HFFc6 (cell line): ENCODE measurements at regions not wholly inside any gene's neighbourhood (a gene's known extent, or its start where the extent isn't known, plus 50 kb on each side); places are given as distances from the start of the nearest gene placed in this dataset.

Source experiments
- DNase-seq: peaks from one replicate; pipeline ENCODE4 v3.0.0-alpha.2; 2018
- H3K27ac Mint-ChIP-seq: 2 replicates; pipeline ENCODE4 v1.8.0; 2020; ENCODE audit warnings: mild to moderate bottlenecking, mixed read lengths
- H3K27me3 Mint-ChIP-seq: 2 replicates; pipeline ENCODE4 v1.8.0; 2021; ENCODE audit warnings: mild to moderate bottlenecking, moderate library complexity, mixed read lengths; ENCODE audit not compliant: insufficient read depth
- H3K36me3 Mint-ChIP-seq: 2 replicates; pipeline ENCODE4 v1.8.0; 2021; ENCODE audit warnings: low read depth, mixed read lengths
- H3K4me1 Mint-ChIP-seq: 2 replicates; pipeline ENCODE4 v1.8.0; 2020; ENCODE audit warnings: low read depth, mixed read lengths
- H3K4me3 Mint-ChIP-seq: 2 replicates; pipeline ENCODE4 v1.8.0; 2020; ENCODE audit warnings: mild to moderate bottlenecking, moderate library complexity, mixed read lengths
- H3K9me3 Mint-ChIP-seq: 2 replicates; pipeline ENCODE4 v1.8.0; 2020; ENCODE audit warnings: mild to moderate bottlenecking, mixed read lengths
- TF ChIP-seq, protein P1 (sequence below): fragments of 200-600 bp; sonication (generic); IDR thresholded peaks from 2 replicates; pipeline ENCODE4 v1.5.0; 2021; ENCODE audit warnings: antibody characterized with exemption, mild to moderate bottlenecking

DNA sequence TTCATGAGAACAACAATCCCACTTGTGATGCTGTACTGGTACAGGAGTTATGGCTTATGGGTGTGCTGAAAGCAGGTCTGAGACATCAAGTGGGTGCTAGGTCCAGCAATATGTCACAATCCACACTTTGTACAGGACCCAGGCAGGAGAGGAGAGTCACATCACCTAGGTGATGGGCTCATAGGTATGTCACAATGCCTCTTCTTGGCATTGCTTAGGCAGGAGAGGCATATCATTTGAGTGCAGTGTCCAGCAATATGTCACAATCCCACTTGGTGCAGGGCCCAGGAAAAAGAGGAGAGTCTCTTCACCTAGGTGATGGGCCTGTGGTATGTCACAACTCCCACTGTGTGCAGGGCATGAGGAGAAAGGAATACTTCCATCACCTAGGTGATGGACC is 2110.0 kb downstream of the TP53TG3F start:
- Mint-ChIP-seq H3K9me3 (peaks cover 34% of the 10 kb centered on the region), H3K27me3 (no peaks in the 10 kb centered on the region; the same call in 1 of the 2 replicates), H3K4me3 (no peak overlapping the region), H3K27ac (no peak overlapping the region), H3K4me1 (no peaks in the 10 kb centered on the region), H3K36me3 (no peaks in the 10 kb centered on the region)
- DNase-seq: no peak
- TF ChIP-seq, protein P1, sequence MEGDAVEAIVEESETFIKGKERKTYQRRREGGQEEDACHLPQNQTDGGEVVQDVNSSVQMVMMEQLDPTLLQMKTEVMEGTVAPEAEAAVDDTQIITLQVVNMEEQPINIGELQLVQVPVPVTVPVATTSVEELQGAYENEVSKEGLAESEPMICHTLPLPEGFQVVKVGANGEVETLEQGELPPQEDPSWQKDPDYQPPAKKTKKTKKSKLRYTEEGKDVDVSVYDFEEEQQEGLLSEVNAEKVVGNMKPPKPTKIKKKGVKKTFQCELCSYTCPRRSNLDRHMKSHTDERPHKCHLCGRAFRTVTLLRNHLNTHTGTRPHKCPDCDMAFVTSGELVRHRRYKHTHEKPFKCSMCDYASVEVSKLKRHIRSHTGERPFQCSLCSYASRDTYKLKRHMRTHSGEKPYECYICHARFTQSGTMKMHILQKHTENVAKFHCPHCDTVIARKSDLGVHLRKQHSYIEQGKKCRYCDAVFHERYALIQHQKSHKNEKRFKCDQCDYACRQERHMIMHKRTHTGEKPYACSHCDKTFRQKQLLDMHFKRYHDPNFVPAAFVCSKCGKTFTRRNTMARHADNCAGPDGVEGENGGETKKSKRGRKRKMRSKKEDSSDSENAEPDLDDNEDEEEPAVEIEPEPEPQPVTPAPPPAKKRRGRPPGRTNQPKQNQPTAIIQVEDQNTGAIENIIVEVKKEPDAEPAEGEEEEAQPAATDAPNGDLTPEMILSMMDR: no peak

DNA sequence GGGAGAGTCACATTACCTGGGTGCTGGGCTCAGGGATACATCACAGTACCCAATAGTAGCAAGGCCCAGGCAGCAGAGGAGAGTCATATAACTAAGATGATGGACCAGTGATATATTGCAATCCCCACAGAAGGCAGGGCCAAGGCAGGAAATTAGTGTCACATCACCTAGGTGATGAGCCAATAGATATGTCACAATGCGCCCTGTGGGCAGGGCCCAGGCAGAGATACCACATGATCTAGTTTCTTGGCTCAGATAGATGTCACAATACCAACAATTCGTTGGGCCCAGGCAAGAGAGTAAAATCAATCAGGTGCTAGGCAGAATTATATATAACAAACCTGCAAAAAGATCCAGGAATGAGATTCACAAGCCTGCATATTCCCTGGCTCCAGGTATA is 2111.5 kb downstream of the TP53TG3F start:
- H3K27me3 Mint-ChIP-seq: no peaks in the 10 kb centered on the region; the same call in 1 of the 2 replicates
- TF ChIP-seq, protein P1: no peak
- H3K27ac Mint-ChIP-seq: no peak overlapping the region
- no peak for DNase-seq
- no peaks in the 10 kb centered on the region for H3K36me3 Mint-ChIP-seq
- H3K4me1 Mint-ChIP-seq: no peaks in the 10 kb centered on the region
- no peak overlapping the region for H3K4me3 Mint-ChIP-seq
- H3K9me3 Mint-ChIP-seq: peaks cover 41% of the 10 kb centered on the region

DNA sequence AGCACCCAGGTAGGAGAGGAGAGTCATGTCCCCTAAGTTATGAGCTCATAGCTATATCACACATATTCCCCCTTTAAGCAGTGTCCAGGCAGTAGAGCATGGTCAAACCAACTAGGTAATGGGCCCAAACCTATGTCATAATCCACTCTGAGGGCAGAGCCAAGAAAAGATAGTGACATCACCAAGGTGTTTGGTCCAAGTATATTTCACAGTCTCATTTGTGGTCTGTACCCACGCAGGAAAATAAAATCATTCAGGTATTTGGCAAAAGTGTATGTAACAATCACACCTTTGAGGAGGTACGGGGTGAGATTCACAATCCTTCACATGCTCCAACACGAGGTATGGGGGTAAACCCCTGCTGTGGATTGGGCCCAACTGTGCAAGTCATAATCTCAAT is 2112.8 kb downstream of the TP53TG3F start:
- Mint-ChIP-seq H3K4me1 (no peaks in the 10 kb centered on the region), H3K9me3 (peaks cover 50% of the 10 kb centered on the region), H3K27me3 (no peaks in the 10 kb centered on the region), H3K27ac (no peak overlapping the region), H3K4me3 (no peak overlapping the region), H3K36me3 (no peaks in the 10 kb centered on the region)
- TF ChIP-seq, protein P1: no peak
- DNase-seq: no peak

DNA sequence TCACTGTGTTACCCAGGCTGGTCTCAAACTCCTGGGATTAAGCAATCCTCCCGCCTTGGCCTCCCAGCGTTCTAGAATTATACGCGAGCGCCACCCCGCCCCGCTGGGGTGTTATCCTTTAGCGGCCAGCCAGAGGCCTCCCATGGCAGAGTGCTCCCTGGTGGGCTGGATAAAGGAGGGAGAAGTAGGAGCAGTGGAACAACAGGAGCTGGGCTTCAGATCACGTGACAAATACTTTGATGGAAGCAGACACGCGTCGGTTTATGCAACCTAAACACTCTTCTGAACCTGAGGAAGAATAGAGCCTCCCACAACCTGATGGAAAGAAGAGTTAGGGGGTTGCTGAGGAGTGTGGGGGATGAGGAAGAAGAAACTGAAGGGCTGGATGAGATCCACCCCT is 2114.0 kb downstream of the TP53TG3F start:
- Mint-ChIP-seq H3K27me3 (no peaks in the 10 kb centered on the region), H3K4me1 (no peaks in the 10 kb centered on the region), H3K36me3 (no peaks in the 10 kb centered on the region), H3K9me3 (peaks cover 50% of the 10 kb centered on the region), H3K27ac (no peak overlapping the region), H3K4me3 (no peak overlapping the region)
- DNase-seq: no peak
- TF ChIP-seq, protein P1: no peak

DNA sequence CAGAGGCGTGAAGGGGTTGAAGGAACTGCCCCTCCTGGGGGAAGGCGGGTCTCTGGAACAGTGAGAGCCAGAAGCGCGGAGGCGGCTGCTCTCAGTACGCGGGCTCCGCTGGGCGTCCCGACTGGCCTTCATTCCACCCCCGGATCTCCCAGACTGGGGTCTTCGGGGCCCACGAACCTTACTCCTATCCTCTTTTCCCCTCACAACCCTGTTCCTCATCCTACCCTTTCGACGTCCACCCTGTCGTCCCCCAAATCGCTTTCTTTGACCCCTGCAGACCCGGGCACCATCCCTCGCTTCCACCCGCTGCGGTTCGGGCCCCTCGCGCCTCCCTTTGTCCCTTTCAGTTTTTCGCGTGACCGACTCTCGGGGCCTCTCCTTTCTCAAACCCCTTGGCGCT is 2114.6 kb downstream of the TP53TG3F start:
- Mint-ChIP-seq H3K27me3 (no peaks in the 10 kb centered on the region), H3K27ac (no peak overlapping the region), H3K4me1 (no peaks in the 10 kb centered on the region), H3K4me3 (no peak overlapping the region), H3K36me3 (no peaks in the 10 kb centered on the region), H3K9me3 (peaks cover 49% of the 10 kb centered on the region)
- DNase-seq: no peak
- TF ChIP-seq, protein P1: no peak
